Stimulated activated naive CD4-positive, alpha-beta T cell (primary cell): ENCODE measurements at regions not wholly inside any gene's neighbourhood (a gene's known extent, or its start where the extent isn't known, plus 50 kb on each side); places are given as distances from the start of the nearest gene placed in this dataset.

Experiments
- DNase-seq, 6 experiments: peaks; one replicate each; lab custom pipeline; 2025; lab: John Stamatoyannopoulos, UW

- no peak for DNase-seq
Measured at GRCh38 chr3:22476976-22477375, 726.0 kb upstream of the ZNF385D start.

- DNase-seq: no peak
Measured at GRCh38 chr3:22485954-22486353, 717.2 kb upstream of the UBE2E2 start.

- DNase-seq: no peak
Measured at GRCh38 chr3:22490747-22491146, 712.4 kb upstream of the UBE2E2 start.

- no peak for DNase-seq
Measured at GRCh38 chr3:22491344-22491743, 711.8 kb upstream of the UBE2E2 start.

- no peak for DNase-seq
Measured at GRCh38 chr3:22492342-22492741, 710.8 kb upstream of the UBE2E2 start.

- DNase-seq: no peak
Measured at GRCh38 chr3:22495241-22495640, 707.9 kb upstream of the UBE2E2 start.

GRCh38 chr3:22495791-22496190, 707.3 kb upstream of the UBE2E2 start:
- no peak for DNase-seq

GRCh38 chr3:22496641-22497040, 706.5 kb upstream of the UBE2E2 start:
- DNase-seq: no peak

- no peak for DNase-seq
Measured at GRCh38 chr3:22506871-22507270, 696.3 kb upstream of the UBE2E2 start.

- DNase-seq: no peak
Measured at GRCh38 chr3:22507709-22508108, 695.4 kb upstream of the UBE2E2 start.

GRCh38 chr3:22523925-22524324, 679.2 kb upstream of the UBE2E2 start:
- no peak for DNase-seq

GRCh38 chr3:22526266-22526837, 676.8 kb upstream of the UBE2E2 start:
- DNase-seq: no peak

- DNase-seq: no peak
Measured at GRCh38 chr3:22536541-22536940, 666.6 kb upstream of the UBE2E2 start.

GRCh38 chr3:22537560-22537959, 665.6 kb upstream of the UBE2E2 start:
- DNase-seq: no peak

GRCh38 chr3:22542311-22542710, 660.8 kb upstream of the UBE2E2 start:
- no peak for DNase-seq

- DNase-seq: no peak
Measured at GRCh38 chr3:22555753-22556435, 647.2 kb upstream of the UBE2E2 start.

- DNase-seq: no peak
Measured at GRCh38 chr3:22565393-22565792, 637.7 kb upstream of the UBE2E2 start.

GRCh38 chr3:22568285-22568684, 634.8 kb upstream of the UBE2E2 start:
- no peak for DNase-seq

GRCh38 chr3:22569570-22569969, 633.6 kb upstream of the UBE2E2 start:
- DNase-seq: no peak

GRCh38 chr3:22581007-22581406, 622.1 kb upstream of the UBE2E2 start:
- no peak for DNase-seq

GRCh38 chr3:22582266-22582665, 620.9 kb upstream of the UBE2E2 start:
- DNase-seq: no peak

GRCh38 chr3:22585504-22585903, 617.6 kb upstream of the UBE2E2 start:
- no peak for DNase-seq

GRCh38 chr3:22585911-22586310, 617.2 kb upstream of the UBE2E2 start:
- no peak for DNase-seq

- DNase-seq: no peak
Measured at GRCh38 chr3:22587446-22587845, 615.7 kb upstream of the UBE2E2 start.
